ENCODE measurements at regions not wholly inside any gene's neighbourhood (a gene's known extent, or its start where the extent isn't known, plus 50 kb on each side); places are given as distances from the start of the nearest gene placed in this dataset.
"Not testable (repeated sequence)": the region's sequence is repeated elsewhere in the genome, so short reads cannot be mapped to it uniquely, and the experiment has no call there.

GRCh38 chr18:49731860-49732311, 81.4 kb downstream of the ACAA2 start:
- no peak for DNase-seq (ENCODE audit: low spot score)
- intact Hi-C loops (cut with DNase I) = no loop called here

GRCh38 chr18:49731421-49731841, 81.9 kb downstream of the ACAA2 start:
- intact Hi-C loops (cut with DNase I) = no loop called here

GRCh38 chr18:49730951-49731391, 82.4 kb downstream of the ACAA2 start:
- no peak for DNase-seq (ENCODE audit: low spot score)
- intact Hi-C loops (cut with DNase I) = no loop called here

More at GRCh38 chr18:49731421-49731841, 81.9 kb downstream of the ACAA2 start:
- DNase-seq (ENCODE audit: low spot score) = no peak

DNA sequence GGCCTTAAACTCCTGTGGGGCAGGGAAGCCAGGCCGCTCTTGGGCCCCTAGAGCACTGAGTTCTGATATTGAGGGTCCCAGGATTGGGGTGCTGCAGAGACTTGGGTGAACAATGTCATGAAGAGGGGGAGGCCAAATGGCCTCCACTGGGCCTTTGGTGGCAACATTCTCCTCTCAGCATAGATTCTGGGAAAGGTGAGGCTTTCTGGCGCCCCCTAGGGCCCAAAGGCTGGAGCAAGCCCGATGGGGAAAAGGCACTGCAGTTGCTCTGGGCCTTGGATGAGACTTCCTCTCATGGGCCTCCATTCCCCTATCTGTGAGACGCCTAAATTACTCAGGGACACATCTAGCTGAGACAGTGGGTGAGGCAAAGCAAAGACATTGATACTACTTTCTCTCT, 84.8 kb downstream of the ACAA2 start:
- no peak for DNase-seq (ENCODE audit: low spot score)

GRCh38 chr18:49727816-49728215, 85.5 kb downstream of the ACAA2 start:
- intact Hi-C loops (cut with DNase I) = loop anchor here (5.0 to 10.0 kb wide), 2 partner anchors 36 to 63 kb away; no protein-coding TSS in a partner anchor
- no peak for DNase-seq (ENCODE audit: low spot score)

More for the DNA sequence above, 84.8 kb downstream of the ACAA2 start:
- intact Hi-C loops (cut with DNase I) = loop anchor here (5.0 to 10.0 kb wide), 2 partner anchors 36 to 64 kb away; no protein-coding TSS in a partner anchor

GRCh38 chr18:49726675-49726963, 86.7 kb downstream of the ACAA2 start:
- no peak for DNase-seq (ENCODE audit: low spot score)
- intact Hi-C loops (cut with DNase I) = loop anchor here (5.0 to 10.0 kb wide), 2 partner anchors 34 to 62 kb away; no protein-coding TSS in a partner anchor

DNA sequence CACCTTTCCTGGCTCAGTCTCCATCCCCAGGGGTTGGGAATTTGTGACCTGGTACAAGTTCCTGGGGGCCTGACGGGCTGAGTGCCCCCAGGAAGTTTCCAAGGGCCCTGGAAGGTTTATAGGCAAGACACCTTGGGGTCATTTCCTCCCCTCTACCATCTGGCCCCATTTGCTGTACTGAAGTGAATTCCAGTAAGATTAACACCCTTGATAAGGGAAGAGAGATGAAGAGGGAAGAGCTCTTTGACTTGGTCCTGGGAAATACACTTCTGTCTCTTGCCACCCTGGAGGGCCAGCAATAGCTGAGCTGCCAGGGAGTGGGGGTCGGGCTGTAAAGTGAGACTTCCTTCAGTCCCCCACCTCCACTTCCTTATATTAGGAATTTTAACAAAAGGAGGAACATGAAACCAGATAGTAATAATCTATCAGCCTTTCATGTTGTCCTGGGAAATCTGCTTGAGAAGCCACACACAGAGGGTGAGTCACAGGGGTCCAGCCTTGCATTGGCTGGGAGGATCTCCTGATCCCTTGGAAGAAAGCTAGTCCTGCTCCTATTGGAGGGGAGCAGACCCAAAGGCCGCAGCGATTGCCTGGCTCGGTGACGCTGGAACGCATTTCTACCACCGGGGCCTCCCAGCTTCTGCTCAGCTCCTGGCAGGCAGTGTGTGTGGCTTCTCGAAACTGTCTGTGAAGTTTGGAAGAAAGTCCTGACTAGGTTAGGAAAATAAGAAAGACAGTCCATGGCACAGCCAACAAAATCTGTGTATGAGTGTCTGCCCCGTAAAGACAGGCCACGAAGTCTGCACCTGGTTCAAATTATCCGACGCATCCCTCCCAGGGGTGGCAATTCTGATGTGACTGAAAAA, 87.3 kb downstream of the ACAA2 start:
- DNase-seq (ENCODE audit: low spot score) = no peak
- intact Hi-C loops (cut with DNase I) = loop anchor here (5.0 to 10.0 kb wide), 2 partner anchors 34 to 61 kb away; no protein-coding TSS in a partner anchor

DNA sequence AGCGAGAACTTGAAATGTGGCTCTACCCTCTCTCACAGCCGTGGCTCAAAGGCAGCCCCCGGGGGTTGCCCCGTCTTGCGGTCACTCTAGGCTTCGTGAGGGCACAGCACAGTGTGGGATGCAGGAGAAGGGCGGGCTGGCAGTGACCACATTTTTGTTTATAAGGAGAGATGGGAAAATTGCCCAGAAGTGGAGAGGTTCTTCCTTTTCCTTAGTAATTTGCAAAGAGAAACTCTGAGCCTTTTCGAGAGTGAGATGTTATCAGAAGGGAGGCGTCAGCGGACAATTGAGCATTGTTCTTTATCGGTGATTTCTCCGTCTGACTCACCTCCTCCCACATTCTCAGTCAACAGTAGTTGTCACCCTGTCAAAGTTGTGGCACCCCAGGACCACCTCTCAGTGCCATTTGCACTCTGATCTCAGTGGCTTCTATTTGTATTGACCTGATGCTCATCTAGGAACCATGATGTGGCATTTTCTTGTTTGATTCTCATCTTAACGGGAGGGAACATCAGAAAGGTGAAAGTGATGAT, 89.6 kb downstream of the ACAA2 start:
- DNase-seq (ENCODE audit: low spot score) = no peak
- intact Hi-C loops (cut with DNase I) = loop anchor here (10.0 kb wide), 1 partner anchor 59 kb away; no protein-coding TSS in a partner anchor

DNA sequence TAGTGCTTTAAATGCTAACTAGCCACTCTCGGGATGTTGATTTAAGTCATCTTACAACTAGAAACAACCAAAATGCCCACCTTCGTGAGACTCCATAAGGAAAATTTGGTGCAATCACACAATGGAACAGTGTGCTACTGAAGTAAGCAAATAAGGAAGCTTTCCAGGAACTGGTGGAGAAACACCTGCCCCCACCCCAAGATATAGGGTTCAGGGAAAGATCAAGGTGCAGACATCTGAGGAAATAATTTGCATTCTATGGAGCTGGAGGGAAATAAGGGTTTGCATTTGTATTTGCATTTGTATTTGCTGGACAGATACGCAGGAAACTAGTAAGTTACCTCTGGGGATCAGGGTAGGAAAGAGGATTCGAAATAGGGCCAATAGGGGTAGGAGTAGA, 90.9 kb downstream of the ACAA2 start:
- intact Hi-C loops (cut with DNase I) = loop anchor here (10.0 kb wide), 1 partner anchor 58 kb away; no protein-coding TSS in a partner anchor
- no peak for DNase-seq (ENCODE audit: low spot score)

- intact Hi-C loops (cut with DNase I) = loop anchor here (10.0 kb wide), 1 partner anchor 57 kb away; no protein-coding TSS in a partner anchor
- no peak for DNase-seq (ENCODE audit: low spot score)
These were observed 91.4 kb downstream of the ACAA2 start for GRCh38 chr18:49721981-49722380.

DNA sequence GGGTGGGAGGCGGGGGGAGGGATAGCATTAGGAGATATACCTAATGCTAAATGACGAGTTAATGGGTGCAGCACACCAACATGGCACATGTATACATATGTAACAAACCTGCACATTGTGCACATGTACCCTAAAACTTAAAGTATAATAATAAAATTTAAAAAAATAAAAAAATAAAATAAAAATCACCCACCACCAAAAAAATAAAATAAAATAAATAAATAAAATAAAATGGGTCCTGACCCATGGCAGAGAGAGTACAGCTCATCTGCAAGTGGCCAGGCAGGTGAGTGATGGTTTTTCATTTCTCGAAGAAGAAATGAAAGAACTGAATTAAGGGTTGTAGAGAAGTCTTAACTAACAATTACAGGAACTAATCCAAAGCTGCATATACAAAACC, 92.4 kb downstream of the ACAA2 start:
- DNase-seq (ENCODE audit: low spot score) = not testable (repeated sequence)
- intact Hi-C loops (cut with DNase I) = loop anchor here (10.0 kb wide), 1 partner anchor 56 kb away; no protein-coding TSS in a partner anchor

GRCh38 chr18:49717617-49718016, 95.7 kb downstream of the ACAA2 start:
- intact Hi-C loops (cut with DNase I) = no loop called here
- DNase-seq (ENCODE audit: low spot score) = no peak

GRCh38 chr18:49716035-49716434, 97.3 kb downstream of the ACAA2 start:
- no peak for DNase-seq (ENCODE audit: low spot score)
- intact Hi-C loops (cut with DNase I) = no loop called here

DNA sequence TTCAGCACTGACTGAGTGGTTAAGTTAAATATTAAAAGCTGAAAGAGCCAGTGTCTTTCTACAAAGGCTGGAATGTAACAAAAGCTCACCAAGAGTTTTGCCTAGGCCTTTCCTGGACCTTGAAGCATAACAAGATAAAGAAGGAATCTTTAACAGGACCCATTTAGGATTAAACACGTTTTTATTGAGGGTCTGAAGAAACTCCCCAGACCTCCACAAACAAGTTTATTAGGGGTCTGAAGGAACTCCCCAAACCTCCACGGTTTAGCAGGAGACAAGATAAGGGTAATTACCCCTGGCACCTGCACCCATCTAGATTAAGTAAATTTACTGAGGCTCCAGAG, 104.0 kb downstream of the ACAA2 start:
- intact Hi-C loops (cut with DNase I) = no loop called here

GRCh38 chr18:49708662-49709346, 104.5 kb downstream of the ACAA2 start:
- intact Hi-C loops (cut with DNase I) = no loop called here

More for the DNA sequence above, 104.0 kb downstream of the ACAA2 start:
- no peak for DNase-seq (ENCODE audit: low spot score)

GRCh38 chr18:49707599-49707998, 105.7 kb downstream of the ACAA2 start:
- DNase-seq (ENCODE audit: low spot score) = no peak
- intact Hi-C loops (cut with DNase I) = no loop called here

More at GRCh38 chr18:49708662-49709346, 104.5 kb downstream of the ACAA2 start:
- DNase-seq (ENCODE audit: low spot score) = no peak

GRCh38 chr18:49704334-49704733, 109.0 kb downstream of the ACAA2 start:
- DNase-seq (ENCODE audit: low spot score) = no peak
- intact Hi-C loops (cut with DNase I) = no loop called here

DNA sequence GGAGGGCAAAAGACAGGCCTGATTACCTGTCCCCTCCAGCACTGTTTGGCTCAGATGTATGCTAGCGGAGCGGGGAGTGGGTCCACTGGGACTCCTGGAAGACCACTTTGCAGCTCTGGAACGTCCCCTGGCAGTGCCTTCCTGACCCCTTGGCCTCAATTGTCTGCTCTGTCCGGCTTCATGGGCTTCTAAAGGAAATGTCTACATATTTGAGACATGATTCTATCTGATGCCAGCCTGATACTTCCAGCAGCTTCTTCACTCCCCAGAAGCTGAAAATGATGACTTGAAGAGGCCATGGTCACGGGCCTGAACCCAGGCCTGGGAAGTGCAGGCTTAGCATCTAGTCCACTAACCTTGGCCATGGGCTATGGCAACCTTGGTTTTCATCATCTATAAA, 112.1 kb downstream of the ACAA2 start:
- no peak for DNase-seq (ENCODE audit: low spot score)
- intact Hi-C loops (cut with DNase I) = no loop called here

DNA sequence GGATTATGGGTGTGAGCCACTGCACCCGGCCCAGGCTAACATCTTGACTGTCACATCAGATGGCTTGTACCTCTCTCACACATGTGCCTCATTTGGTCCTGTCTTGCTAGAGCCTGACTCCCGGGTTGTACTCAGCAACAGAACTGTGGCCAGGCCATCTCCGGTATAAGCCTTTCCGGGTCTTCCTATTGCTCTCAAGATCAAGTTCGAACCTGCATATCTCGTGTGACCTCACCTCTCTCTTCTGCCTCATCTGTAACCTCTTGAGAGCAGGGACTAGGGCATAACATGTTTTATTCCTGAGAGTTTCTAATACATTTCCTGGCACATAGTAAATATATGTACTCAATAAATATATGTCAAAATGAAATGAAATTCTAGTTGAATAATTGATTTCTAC, 114.0 kb downstream of the ACAA2 start:
- no peak for DNase-seq (ENCODE audit: low spot score)
- intact Hi-C loops (cut with DNase I) = no loop called here

- DNase-seq (ENCODE audit: low spot score) = no peak
- intact Hi-C loops (cut with DNase I) = no loop called here
These were observed 114.8 kb downstream of the ACAA2 start for GRCh38 chr18:49698525-49699025.

All from cardiac septum (tissue), 1 donor.